Ammon's horn (tissue), 1 donor: ENCODE measurements at regions not wholly inside any gene's neighbourhood (a gene's known extent, or its start where the extent isn't known, plus 50 kb on each side); places are given as distances from the start of the nearest gene placed in this dataset.

Experiments used
- DNase-seq: peaks from one replicate; pipeline ENCODE4 v3.0.0-alpha.2; 2016; ENCODE audit warnings: low spot score

DNA sequence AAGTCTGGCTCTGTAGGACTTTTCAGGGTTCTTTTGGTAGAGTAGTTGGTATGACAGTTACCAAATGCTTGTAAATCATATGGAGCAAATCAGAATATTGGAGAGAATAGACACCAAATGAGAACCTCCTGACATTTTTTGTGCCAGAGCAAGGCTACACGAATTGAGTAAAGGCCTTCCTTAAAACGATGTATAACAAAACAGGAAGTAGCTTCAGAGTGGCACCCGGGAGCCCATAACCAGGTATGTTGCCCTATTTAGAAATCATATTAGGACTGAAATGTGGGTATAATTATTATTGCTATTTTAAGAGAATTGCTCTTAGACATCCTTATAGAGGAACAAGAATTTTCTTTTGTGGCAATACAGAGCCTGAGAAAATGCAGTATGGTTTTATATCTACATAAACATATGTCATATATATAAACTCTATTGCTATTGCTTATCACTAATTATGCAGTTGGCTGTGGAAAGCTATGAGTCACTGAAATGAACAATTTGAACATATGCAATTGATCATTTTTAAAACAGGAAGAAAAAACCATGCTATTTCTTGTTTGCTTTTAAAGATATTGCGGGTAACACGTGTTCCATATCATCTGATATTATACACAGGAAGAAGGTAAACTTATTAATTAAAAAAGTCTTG is 197.4 kb upstream of the MTPN start:
- DNase-seq, result no peak

DNA sequence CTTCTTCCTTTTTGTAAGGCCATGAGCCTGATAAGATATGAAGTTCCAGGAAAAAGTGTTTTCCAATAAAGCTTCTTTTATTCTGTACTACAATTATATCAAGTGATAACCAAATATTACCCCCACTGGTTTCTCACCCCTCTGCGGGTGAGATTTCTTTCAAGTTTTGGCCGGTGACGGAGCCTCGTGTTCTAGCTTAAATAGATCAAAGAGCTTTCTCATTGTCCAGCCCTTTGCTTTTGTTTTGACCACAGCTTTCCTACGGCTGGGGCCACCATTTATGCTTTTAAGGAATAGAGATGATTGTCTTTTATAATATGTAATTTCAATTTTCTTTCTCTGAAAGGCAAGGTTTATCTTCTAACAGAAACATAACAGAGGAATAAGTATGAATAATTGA is 196.7 kb upstream of the MTPN start:
- DNase-seq, result no peak

GRCh38 chr7:136171233-136171632 is 194.1 kb upstream of the MTPN start:
- DNase-seq, result no peak

GRCh38 chr7:136168821-136169220 is 191.7 kb upstream of the MTPN start:
- no peak for DNase-seq

DNA sequence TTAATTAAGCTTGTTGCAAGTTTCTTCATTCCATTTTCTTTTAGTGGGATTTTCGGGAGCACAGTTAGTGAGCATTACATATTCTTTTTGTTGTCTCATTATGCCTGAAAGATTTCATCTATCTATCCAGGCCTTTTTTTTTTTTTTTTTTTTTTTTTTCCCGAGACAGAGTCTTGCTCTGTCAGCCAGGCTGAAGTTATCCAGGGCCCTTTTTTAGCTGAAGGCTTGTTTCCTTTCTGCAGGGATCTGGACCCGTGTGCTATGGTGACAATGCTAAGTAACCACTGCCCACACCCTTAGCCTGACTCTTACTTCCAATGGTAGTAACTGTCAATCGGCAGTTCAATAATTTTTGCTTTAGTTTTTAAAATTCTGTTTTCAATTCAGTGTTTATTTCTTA is 190.8 kb upstream of the MTPN start:
- no peak for DNase-seq

GRCh38 chr7:136166521-136166920 is 189.4 kb upstream of the MTPN start:
- no peak for DNase-seq

DNA sequence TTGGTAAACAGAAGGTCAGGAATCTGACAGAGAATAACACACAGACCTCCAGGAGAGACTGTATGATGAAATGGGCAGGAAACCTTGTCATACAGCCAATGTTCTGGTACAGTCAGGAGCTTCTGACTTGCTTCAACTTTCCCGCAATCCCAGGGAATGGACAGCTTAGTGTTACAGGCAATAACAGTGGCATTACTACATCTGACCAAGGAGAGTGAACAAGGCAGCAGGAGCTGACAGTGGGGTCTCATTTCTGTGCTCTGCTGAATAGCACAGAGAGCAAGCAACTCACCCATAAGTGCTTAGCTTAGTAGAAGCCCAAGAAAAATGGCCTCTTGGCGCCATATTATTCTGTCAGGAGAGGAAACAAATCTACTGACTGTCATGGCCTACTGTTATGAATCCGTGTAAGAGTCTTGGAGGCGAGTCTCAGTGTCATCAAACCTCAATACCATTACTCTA is 186.2 kb upstream of the MTPN start:
- no peak for DNase-seq

- DNase-seq, result no peak
Measured at GRCh38 chr7:136150311-136150710, 173.2 kb upstream of the MTPN start.

DNA sequence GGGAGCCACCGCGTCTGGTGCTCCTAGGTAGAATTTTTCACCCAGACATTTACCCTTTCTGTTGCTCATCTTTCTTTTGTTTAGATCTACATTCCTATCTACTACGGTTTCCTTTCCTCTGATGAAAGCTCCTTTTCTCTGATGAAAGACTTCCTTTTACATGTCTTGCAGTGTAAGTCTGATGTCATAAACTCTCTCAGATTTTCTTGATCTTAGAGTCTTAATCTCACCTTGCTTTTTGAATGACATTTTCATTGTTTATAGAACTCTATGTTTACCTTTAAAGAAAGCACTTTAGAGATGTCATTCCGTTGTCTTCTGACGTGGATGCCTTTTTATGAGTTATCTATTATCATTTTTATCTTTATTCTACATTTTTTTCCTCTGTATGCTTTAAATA is 171.8 kb upstream of the MTPN start:
- DNase-seq, result no peak

DNA sequence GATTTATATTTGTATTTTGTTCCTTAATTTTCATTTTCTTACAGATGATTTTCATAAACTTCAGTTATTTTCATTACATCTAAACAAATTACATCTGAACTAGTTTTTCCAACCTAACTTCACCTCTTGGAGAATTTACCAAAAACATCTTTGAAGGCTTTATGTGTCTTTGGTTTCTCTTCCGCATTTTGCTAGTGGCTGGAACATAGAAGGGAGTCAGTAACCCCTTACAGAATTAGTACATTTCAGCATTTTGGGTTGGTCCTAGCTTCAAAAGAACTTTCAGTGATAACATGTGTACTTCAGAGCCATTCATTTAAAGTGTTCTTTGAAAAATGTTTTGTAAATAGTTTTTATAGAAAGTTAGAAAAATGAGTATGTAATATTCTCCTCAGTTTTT is 169.8 kb upstream of the MTPN start:
- no peak for DNase-seq

DNA sequence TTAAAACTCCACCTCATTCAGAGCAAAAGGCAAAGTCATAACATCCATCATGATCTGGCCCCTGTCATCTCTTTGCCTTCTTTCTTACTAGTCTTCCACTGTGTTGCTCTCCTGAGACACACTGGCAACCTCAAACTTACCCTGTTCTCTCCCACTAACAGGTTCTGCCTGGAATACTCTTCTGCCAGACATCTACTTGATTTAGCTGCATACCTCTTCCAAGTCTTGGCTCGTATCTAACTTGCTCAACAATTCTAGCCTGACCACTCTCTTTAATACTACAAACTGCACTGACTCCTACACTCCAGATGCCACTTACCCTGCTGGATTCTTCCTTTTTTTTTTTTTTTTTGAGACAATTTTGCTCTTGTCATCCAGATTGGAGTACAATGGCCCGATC is 167.0 kb upstream of the MTPN start:
- DNase-seq, result no peak

DNA sequence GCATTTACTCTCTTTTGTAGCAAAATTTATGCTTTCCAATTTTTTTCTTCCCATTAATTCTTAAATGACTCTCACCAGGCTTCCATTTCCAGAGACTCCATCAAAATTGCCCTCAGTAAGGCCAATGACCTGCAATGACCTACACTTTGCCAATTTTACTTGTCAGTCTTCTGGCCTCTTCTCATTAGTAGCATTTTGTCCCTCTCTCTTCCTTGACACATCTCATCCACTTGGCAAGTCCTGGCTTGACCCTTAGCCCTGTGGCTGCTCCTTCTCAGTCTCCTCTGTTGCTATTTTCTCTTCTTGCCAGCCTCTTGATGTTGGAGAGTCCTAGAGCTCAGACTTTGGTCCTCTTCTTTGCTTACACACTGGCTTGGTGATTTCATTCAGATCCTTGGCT is 166.1 kb upstream of the MTPN start:
- no peak for DNase-seq

GRCh38 chr7:136142583-136142982 is 165.4 kb upstream of the MTPN start:
- no peak for DNase-seq

DNA sequence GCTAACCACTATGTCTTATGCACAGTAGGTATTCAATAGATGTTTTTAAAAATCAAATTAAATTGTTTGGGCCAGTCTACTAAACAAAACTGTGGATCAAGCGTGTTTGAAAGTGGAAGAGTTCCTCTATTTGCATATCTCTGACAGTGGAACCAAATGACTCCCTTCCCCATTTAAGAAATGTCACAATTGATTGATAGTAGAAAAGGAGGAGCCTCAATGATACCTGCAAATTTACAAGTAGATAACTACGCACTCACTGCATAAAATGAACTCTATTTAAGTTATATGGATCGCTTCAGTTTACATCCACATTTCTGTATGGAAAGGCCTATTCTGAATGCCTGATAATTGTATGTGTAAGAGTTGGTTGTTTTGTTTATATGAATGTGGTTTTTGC is 163.3 kb upstream of the MTPN start:
- no peak for DNase-seq

- no peak for DNase-seq
Measured at GRCh38 chr7:136139417-136139816, 162.3 kb upstream of the MTPN start.

DNA sequence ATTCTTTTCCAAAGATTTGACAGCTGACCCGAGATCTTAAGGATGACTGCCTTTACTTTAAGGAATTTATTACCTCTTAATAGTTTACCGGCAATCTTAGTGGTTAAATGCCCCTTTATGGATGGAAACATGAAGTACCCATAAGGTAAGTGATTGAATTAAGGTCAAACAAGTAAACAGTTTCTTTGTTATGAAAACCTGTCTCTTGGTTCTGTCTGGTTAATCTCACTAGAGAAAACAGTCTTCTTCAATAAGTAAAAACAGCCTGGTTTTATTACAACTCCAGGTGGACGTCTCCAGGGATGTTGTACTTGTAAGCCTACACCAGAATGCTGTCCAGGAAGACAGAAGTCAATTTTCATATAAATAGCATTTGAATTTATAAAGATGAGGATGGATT is 161.8 kb upstream of the MTPN start:
- DNase-seq, result no peak

DNA sequence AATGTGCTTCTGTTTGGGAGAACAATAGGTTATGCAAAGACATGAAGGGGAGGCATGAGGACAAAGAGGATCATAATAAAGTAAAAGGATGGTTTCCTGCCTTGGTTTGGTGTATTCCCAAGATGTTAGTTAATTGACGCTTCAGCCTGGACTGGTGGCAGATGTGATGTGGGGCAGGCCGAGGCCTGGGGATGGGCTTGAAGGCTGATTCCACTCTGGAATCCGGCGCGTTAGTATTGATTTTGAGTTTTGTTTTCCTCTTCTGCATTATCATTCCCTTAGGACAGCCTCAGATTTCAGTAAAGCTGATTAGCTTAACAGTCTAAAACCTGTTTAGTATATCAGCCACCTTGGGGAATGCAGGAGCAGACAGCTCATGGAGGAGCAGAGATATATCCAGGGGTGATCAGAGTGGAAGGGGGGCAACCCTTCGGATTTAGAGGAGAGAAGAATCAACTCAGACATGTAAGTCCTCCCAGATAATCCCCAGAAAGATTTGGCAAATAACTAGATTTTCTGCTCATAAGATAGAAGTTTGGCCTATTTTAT is 159.8 kb upstream of the MTPN start:
- no peak for DNase-seq

GRCh38 chr7:136134503-136134902 is 157.3 kb upstream of the MTPN start:
- DNase-seq, result no peak

- no peak for DNase-seq
Measured at GRCh38 chr7:136133551-136133950, 156.4 kb upstream of the MTPN start.

GRCh38 chr7:136131304-136131630 is 154.1 kb upstream of the MTPN start:
- DNase-seq, result no peak

DNA sequence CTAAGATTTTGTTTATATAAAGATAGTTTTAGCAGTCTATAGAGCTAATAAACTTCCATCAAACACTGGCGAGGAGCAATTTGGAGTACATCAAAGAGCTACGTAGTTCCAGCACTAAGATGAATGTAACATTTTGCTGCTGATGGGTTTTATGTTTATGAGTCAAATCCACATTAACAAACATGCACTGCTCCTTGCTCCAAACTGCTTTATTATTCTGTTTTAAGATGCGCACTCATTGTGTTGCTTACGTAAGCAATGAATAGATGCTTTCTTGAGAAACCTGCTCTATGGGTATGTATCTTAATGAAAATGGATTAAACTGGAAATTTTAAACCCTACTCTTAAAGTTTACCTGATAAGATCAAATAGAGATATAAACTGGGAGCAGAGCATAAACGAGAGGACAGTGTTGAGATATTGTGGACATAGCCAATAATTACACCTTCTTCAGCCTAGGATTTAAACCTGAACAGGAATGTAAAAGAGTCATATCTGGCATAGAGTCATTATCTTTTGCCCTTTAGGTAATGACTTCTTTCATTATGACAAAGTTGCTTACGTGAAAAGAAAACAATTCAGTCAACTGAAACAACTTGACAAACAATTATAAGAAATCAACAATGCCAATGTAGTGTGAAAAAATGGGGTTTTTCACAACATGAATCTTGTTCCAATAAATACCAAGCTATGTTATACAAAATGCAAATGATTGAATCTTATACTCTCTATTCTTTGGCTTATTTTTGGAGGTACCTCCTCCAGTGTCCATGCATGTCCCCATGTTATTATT is 153.5 kb upstream of the MTPN start:
- DNase-seq, result no peak

- no peak for DNase-seq
Measured at GRCh38 chr7:136128050-136128449, 150.9 kb upstream of the MTPN start.

DNA sequence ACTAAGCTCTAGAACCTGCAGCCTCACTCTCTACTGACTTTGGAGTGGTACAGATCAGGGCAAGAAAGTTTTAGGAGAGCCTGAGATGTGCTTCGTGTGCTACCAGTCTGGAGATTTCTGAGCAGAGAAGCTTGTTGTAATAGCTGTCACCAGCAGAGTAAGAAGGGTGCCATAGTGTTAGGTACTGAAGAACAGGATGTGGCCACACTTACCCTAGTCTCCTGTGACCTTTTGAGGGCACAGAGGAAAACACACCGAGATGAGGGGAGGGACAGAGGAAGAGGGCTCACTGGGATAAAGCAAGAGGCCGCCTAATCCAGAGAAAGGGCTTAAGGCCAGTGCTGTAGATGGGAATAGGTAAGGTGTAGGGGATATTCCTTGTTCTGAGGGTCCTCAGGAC is 146.2 kb upstream of the MTPN start:
- DNase-seq, result no peak

DNA sequence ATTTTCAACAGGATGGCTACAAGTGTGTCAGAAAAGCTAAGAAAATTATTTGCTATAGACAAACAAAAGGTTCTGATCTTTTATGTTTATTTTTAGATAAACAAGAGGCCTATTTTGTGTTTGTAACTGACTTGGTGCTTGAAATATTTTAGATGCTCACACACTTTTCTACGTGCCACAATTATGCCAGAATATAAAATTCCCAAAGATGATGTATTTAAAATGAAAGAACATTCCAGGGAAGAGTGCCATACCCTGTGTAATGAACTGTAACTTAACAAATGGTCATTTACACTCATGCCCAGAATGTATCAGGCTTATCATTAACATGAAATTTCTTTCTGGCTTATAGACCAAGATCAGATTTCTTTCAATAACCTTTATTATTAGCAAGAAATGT is 144.9 kb upstream of the MTPN start:
- no peak for DNase-seq
